ENCODE measurements at regions not wholly inside any gene's neighbourhood (a gene's known extent, or its start where the extent isn't known, plus 50 kb on each side); places are given as distances from the start of the nearest gene placed in this dataset.

- TF ChIP-seq CTCF (IDR thresholded peaks at IDR 0.05): no peak
- no peak for TF ChIP-seq POLR2A (IDR thresholded peaks at IDR 0.05)
Observed at GRCh38 chr11:32162906-32163305, 72.0 kb downstream of the RCN1 start.
